Calu3 (cell line): ENCODE measurements at regions not wholly inside any gene's neighbourhood (a gene's known extent, or its start where the extent isn't known, plus 50 kb on each side); places are given as distances from the start of the nearest gene placed in this dataset.

Source experiments
- BruUV-seq: library from RNA; stranded (reverse); fragments of 400-500 nt; replicated peaks from 2 replicates; lab custom pipeline; 2021; lab: Mats Ljungman, UMichigan
- CTCF ChIA-PET: fragments of 300-600 bp; sonication (Branson Sonifier 250); formaldehyde crosslinking; loops from one replicate; lab custom pipeline; 2022; ENCODE audit warnings: antibody characterized with exemption; lab: Charles Lee
- DNase-seq: peaks from one replicate; pipeline ENCODE4 v3.0.0; 2022
- H3K27ac Mint-ChIP-seq: one replicate; pipeline ENCODE4 v1.8.0; 2022; ENCODE audit warnings: mixed read lengths; ENCODE audit not compliant: unreplicated experiment
- H3K27me3 Mint-ChIP-seq: one replicate; pipeline ENCODE4 v1.8.0; 2022; ENCODE audit warnings: mixed read lengths; ENCODE audit not compliant: unreplicated experiment
- H3K36me3 Mint-ChIP-seq: one replicate; pipeline ENCODE4 v1.8.0; 2022; ENCODE audit warnings: mild to moderate bottlenecking, moderate library complexity, mixed read lengths; ENCODE audit not compliant: insufficient read depth, unreplicated experiment
- H3K4me1 Mint-ChIP-seq: one replicate; pipeline ENCODE4 v1.8.0; 2022; ENCODE audit warnings: mild to moderate bottlenecking, low read depth, mixed read lengths; ENCODE audit not compliant: unreplicated experiment
- H3K4me3 Mint-ChIP-seq: one replicate; pipeline ENCODE4 v1.8.0; 2022; ENCODE audit warnings: mild to moderate bottlenecking, low read depth, moderate library complexity, mixed read lengths; ENCODE audit not compliant: unreplicated experiment
- H3K9me3 Mint-ChIP-seq: one replicate; pipeline ENCODE4 v1.8.0; 2022; ENCODE audit warnings: low read depth, mixed read lengths; ENCODE audit not compliant: unreplicated experiment
- intact Hi-C: fragments of 100-400 bp; cut with micrococcal nuclease; formaldehyde crosslinking; loops from one replicate; pipeline ENCODE4 v1.10.0; 2022; ENCODE audit not compliant: unreplicated experiment
- TF ChIP-seq, protein P1 (sequence below): fragments of 200-600 bp; IDR thresholded peaks from one replicate; pipeline ENCODE4 v1.8.0; 2022; ENCODE audit warnings: antibody characterized with exemption; ENCODE audit not compliant: unreplicated experiment

DNA sequence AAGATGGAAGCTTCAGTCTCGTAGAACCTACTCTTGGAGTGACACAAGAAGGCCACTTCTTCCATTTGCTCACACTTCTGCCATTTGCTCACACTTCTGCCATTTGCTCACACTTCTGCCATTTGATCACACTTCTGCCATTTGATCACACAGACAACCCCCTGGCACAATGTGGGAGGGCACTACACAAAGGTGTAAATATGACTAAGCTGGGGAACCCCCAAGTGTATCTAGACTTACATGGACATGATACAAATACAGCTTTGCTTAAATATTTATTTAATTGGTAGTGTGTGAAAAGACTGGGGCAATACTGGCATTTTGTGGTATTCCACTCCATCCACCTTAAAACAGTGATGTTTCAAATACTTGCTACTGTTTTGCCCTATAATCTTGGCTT, 296.2 kb upstream of the PPFIA2 start:
- no peak for DNase-seq
- H3K36me3 Mint-ChIP-seq: no peaks in the 10 kb centered on the region
- H3K9me3 Mint-ChIP-seq: peaks cover 3% of the 10 kb centered on the region
- no peak overlapping the region for H3K4me3 Mint-ChIP-seq
- BruUV-seq: no TSS peak
- H3K4me1 Mint-ChIP-seq: peaks cover 27% of the 10 kb centered on the region
- CTCF ChIA-PET: no interaction called here
- H3K27me3 Mint-ChIP-seq: no peaks in the 10 kb centered on the region
- TF ChIP-seq, protein P1, sequence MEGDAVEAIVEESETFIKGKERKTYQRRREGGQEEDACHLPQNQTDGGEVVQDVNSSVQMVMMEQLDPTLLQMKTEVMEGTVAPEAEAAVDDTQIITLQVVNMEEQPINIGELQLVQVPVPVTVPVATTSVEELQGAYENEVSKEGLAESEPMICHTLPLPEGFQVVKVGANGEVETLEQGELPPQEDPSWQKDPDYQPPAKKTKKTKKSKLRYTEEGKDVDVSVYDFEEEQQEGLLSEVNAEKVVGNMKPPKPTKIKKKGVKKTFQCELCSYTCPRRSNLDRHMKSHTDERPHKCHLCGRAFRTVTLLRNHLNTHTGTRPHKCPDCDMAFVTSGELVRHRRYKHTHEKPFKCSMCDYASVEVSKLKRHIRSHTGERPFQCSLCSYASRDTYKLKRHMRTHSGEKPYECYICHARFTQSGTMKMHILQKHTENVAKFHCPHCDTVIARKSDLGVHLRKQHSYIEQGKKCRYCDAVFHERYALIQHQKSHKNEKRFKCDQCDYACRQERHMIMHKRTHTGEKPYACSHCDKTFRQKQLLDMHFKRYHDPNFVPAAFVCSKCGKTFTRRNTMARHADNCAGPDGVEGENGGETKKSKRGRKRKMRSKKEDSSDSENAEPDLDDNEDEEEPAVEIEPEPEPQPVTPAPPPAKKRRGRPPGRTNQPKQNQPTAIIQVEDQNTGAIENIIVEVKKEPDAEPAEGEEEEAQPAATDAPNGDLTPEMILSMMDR: no peak
- intact Hi-C loops: no loop called here
- H3K27ac Mint-ChIP-seq: no peak overlapping the region

DNA sequence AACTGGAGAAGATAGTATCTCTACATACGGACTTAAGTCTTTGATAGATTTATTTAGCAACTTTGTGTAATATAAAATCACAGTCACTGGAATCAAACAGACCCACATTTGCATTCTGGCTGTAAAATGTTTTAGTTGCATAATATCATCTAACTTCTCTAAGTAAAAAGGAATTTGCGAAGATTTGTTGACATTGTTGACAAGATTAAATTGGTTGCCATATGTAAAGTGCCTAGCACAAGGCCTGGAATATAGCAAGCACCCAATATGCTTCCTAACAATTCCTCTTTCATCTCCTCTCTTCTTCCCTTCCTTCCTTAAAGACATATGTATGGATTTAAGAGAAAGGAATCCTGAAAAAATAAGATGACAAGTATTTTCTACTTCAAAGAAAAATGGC, 295.4 kb upstream of the PPFIA2 start:
- Mint-ChIP-seq H3K36me3 (no peaks in the 10 kb centered on the region), H3K9me3 (peaks cover 3% of the 10 kb centered on the region), H3K27ac (no peak overlapping the region), H3K4me1 (peaks cover 27% of the 10 kb centered on the region), H3K4me3 (no peak overlapping the region), H3K27me3 (no peaks in the 10 kb centered on the region)
- CTCF ChIA-PET: no interaction called here
- TF ChIP-seq, protein P1: no peak
- intact Hi-C loops: no loop called here
- no TSS peak for BruUV-seq
- DNase-seq: no peak

DNA sequence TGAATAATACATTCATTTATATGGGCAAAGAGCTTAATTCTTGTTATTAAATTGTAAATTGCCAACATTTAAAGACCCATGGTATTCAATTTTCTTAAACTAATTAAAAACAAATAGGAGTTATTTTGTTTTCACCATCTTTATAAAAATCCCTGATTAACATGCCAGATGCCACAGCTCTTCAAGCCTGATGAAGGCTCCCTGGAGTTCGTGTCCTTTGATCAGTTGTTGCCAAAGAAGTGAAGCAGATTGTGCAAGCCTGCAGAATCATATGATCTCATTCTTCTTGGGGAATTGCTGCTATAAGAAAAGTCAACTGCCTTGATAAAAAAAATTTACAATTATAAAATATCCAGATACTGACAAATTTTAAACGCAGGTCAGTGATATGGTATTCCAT, 288.3 kb upstream of the PPFIA2 start:
- Mint-ChIP-seq H3K4me3 (no peak overlapping the region), H3K9me3 (no peaks in the 10 kb centered on the region), H3K4me1 (no peaks in the 10 kb centered on the region), H3K27ac (no peak overlapping the region), H3K36me3 (no peaks in the 10 kb centered on the region), H3K27me3 (no peaks in the 10 kb centered on the region)
- no TSS peak for BruUV-seq
- DNase-seq: no peak
- CTCF ChIA-PET: no interaction called here
- intact Hi-C loops: no loop called here
- TF ChIP-seq, protein P1: no peak

DNA sequence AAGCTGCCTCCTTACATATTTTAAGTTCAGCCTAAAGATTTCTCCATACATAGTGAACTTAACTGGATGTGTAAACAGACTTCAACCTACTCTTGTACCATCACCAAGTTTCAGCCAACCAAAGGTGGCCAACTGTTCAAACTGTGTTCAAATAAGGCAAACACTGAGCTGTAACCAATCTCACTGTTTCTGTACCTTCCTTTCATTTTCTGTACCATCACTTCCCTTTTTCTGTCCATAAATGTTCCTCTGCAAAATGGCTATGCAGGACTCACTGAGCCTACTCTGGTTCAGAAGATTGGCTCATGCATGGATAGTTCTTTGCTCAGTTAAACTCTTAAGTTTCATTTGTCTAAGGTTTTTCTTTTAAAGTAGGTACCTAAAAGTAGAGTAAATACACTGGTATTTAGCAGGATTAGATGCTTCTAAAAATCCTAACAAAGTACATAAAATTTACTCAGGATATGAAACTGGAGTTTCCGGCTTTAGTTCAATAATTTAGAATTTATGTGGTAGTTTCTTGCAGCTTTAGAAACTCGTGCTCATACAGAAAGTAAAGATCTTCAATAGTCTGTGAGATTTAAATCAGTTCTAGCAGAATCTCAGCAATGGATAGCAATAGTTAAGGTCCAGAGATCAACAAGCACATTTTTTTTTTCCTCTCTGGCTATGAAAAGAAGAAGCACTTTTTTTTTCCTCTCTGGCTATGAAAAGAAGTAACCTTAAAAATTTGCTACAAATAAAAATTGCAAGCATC, 282.0 kb upstream of the PPFIA2 start:
- Mint-ChIP-seq H3K27ac (no peak overlapping the region), H3K36me3 (no peaks in the 10 kb centered on the region), H3K27me3 (no peaks in the 10 kb centered on the region), H3K9me3 (peaks cover 6% of the 10 kb centered on the region), H3K4me3 (no peak overlapping the region), H3K4me1 (no peaks in the 10 kb centered on the region)
- TF ChIP-seq, protein P1: no peak
- intact Hi-C loops: no loop called here
- no peak for DNase-seq
- no TSS peak for BruUV-seq
- CTCF ChIA-PET: no interaction called here
